ENCODE measurements at regions not wholly inside any gene's neighbourhood (a gene's known extent, or its start where the extent isn't known, plus 50 kb on each side); places are given as distances from the start of the nearest gene placed in this dataset.
"Not testable (repeated sequence)": the region's sequence is repeated elsewhere in the genome, so short reads cannot be mapped to it uniquely, and the experiment has no call there.

DNA sequence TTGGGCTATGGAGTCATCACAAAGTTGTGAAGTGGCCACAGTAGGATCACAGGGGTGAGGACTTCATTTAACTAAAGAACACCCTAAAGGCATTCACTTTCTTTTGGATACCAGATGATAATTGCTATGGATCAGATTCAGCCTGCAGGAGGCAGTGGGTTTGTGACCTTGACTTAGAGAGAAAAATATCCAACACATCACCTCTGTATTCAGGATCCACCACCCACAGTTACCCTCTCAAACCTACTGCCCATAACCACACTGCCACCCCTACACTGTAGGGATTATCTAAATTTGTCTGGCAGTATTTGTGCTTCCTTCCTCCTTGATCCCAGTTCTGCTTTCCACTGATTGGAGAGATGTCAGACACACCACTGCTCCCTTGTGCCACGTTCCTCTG is 269.4 kb downstream of the MYCN start:
- FAIRE-seq = no peak

DNA sequence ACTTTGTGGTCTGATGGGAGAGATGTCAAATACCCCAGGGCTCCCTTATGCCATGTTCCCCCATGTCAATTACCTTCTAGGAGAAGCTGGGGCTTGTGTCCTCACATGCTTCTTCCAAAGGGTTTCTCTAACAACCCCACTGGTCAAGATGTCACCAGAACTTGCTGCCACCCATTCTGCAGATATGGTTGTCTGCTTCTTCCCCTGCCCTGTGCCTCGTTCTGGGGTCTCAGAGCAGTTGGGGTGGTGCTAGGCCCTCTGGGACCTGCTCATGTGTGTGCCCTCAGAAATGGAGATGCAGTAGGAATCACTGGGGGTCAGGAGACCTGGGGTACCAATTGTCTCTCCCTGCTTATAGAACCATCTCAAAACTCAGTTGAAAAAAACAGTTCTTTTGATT is 268.6 kb downstream of the MYCN start:
- FAIRE-seq = no peak

DNA sequence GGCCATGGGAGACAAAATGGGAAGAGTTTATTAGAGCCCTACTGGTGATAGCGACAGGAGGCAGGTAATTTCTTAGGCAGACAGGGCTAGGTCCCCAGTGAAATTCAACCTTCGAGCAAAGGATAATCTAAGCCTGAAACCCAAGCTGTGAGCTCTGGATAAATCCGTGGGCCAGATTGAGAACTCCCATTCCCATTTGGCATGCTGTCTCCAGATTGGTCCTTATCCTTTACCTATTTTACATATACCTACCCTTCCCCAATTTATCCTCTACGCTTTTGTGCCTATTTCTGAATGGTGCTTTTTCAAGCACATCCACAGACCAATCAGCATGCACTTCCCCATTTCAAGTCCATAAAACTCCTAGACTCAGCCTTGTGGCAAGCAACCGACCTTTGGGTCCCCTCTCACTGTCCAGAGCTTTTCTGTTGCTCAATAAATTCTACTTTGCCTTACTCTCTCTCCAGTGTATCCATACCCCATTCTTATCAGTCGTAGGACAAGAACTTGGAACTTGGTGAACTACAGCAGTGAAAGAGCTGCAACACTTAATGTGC is 268.0 kb downstream of the MYCN start:
- no peak for FAIRE-seq

DNA sequence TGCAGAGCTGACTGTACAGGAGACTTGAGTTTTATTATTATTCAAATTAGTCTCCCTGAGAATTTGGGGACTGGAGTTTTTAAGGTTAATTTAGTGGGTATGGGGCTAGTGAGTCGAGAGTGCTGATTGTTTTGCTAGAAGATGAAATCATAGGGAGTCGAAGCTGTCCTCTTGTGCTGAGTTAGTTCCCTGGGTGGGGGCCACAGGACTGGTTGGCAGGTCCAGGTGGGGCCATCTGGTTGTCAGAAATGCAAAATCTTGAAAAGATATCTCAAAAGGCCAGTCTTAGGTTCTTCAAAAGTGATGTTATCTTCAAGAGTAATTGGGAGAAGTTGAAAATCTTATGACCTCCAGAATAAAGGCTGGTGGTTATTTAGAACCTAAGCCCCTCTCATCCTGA is 267.3 kb downstream of the MYCN start:
- FAIRE-seq = no peak

DNA sequence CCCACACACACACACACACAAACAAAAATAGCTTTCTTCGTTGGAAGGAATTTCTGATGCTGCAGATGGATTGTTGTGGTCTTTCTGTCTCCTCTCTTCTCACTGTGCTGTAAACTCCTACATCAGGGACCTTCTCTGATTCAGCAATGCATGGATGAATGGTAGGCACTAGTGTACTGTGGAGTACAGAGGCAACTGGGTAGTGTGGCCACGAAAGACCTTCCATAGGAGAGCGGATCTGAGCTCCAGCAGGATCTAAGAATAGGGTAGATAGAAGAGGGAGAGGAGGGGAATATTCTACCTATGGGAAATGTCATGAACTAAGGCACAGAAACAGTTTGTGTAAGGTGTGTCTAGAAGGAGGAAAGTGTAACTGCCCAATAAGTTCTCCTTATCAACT is 266.8 kb downstream of the MYCN start:
- no peak for FAIRE-seq

DNA sequence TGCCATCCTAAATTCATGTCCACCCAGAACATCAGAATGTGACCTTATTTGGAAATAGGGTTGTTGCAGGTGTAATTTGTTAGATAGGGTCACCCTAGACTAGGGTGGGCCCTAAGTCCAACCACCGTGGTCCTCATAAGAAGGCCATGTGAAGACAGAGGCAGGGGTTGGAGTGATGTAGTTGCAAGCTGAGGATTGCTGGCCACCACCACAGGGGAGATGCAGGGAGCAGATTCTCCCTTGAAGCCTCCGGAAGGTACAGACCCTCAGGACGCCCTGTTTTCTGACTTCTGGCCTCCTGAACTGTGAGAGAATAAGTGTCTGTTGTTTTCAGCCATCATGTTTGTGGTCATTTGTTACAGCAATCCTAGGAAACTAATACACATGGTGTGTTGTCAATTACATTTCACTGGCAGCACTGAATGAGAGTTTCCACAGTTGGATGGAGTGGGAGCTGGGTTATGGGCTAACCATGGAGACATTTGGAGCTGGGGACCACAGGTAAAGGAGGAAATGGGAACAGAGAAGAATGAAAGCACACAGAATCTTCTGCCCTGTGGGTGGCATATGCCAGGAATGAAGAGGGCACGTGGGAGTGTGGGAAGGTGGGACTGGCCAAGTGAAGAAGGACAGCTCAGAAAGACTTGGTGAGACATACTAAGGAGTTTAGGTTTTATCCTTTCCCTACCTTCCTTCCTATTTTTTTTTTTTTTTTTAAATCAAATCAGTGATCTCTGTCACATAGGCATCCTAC is 266.0 kb downstream of the MYCN start:
- no peak for FAIRE-seq

DNA sequence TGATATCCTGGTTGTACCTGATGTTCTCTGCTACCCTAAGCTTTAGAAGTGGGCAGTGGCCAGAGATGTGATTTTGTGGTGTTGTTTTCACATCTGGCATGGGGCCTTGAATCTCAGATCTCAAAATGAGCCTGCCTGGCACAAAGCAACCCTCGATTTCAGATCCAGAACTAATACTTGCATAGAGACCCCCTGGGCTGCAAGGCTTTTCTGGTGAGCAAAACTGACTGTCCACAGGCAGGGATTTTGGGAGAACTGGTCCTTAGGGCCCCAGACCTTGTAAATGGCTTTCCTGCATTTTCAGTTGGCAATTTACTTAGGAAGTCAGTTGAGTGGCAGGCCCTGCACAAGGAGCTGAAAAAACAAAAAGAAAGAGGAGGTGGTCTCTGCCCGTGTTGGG is 265.3 kb downstream of the MYCN start:
- FAIRE-seq = no peak

DNA sequence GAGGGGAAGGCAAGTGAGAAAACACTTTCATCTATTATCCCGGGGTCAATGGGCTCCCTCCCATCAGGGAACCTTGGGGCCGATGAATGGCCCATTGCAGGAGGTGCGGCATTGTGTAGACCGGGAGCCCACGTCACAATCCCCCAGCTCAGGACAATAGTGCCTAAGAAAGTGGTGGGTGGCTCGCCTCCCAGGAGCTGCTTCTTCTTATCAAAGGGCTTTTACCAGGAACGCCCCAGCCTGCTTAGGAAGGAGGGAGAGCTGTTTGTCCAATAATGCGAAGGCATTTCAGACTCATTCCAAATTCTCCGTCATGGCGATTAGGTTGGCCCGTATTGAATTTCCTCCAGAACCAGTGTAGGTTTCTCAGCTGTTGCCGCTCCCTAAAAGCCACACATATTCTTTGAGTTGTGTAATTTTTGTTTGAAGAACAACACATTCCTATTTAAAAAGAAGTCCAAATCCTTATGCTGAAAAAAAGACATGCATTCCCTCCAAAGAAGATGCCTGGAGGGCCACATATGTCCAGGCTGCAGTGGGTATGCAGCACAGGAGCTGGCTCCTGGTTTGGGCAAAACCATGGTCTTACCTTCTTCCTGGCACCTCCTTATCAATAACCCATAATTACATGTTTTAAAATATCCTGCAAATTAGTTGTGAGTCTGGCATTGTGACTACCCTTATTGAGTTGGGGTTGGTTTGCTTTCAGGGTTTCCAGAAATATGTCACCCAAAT is 264.7 kb downstream of the MYCN start:
- no peak for FAIRE-seq

DNA sequence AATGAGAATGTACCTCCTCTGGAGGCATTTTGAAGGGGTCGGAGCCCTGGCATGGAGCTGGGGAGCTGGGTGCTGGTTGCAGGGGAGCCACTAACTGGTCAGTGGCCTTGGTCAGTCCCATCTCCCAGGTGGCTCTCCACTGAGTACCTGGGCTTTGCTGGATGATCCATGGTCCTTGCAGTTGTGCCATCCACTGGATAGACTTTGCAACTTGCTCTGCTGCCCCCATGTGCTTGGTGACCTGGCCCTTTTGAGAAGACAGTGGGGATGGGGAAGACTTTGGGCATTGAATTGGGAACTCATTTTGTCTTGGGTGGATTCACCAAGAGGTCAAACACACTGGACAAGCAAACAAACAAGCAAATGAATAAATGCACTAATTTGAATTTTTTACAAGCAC is 263.9 kb downstream of the MYCN start:
- no peak for FAIRE-seq

DNA sequence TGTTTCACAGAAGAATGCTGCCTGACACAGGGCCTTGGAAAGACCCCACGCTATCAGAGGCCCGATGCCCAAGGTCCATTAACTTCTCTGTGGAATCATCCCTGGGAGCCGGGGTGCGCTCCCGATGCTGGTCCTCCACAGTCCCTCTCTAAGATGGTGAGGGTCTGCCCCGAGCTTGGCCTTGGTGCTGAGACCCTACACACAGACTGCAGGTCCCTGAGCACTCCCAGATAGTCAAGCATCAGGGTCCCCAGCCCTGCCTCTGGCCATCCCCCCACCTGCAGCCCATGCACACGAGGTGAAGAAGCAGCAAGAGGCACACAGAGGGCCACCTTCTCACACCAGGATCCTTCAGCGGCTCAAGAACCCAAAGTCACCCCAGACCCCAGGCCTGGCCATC is 263.3 kb downstream of the MYCN start:
- no peak for FAIRE-seq

DNA sequence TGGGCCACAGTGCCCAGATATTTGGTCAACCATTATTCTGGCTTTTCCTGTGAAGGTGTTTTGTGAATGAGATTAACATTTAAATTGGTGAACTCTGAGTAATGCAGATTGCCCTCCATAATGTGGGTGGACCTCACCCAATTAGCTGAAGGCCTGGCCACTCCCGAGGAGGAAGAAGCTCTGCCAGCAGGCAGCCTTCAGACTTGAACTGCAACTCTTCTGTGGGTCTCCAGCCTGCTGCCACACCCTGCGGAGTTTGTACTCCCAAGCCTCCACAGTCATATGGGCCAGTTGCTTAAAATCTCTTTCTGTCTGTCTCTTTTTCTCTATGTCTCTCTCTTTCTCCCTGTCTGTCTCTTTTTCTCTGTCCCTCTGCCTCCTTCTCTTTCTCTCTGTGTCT is 262.7 kb downstream of the MYCN start:
- no peak for FAIRE-seq

DNA sequence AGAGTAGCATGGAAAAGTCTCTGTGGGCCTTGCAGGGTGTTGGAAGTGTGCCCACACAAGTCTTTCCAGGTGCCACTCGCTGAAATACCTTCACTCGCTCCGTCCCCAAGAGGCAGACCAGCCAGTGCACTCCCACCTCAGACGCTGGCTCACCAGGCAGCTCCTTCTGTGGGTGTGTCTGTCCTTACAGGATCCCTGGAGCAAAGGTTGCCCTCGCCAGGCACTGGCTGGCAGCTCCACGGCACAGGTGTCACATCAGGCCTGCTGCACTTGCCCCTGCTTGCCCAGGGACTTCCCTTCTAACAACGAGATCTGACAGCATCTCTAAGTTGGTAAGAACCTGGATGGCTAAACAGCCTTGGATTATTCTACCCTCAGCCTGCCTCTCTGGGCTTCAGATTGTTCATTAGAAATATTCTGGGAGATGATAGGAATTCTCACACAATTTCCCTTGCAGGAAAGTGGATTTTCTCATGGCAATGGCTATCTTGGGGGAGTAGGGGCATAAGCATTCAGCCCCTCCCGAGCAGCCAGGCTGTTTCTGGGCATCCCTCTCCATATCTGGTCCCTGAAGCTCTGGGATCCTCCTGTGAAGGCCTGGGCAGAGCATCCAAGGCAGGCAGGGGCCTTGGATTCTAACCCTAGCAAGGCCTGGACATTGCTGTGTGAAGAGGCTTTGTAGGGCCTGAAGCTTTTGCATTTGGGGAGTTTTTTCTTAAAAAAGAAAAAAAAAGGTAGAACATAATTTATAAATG is 262.1 kb downstream of the MYCN start:
- no peak for FAIRE-seq

DNA sequence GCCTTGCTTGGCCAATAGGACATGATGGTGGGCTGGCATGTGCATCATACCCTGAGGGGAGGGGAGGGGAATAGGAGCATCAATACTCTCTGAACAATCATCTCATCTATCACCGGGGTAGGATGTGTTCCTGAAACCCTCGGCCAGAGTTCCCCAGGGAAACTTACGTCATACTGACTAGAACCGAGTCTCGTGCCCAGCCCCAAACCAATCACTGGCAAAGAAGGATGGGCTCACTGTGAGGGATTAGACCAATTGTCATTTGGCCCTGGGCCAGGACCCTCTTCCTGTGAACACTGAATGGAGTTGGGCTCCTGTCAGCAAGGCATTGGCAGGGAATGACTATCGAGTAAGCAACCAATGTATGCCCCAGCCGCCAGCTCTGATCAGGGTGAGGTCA is 261.5 kb downstream of the MYCN start:
- FAIRE-seq = no peak

DNA sequence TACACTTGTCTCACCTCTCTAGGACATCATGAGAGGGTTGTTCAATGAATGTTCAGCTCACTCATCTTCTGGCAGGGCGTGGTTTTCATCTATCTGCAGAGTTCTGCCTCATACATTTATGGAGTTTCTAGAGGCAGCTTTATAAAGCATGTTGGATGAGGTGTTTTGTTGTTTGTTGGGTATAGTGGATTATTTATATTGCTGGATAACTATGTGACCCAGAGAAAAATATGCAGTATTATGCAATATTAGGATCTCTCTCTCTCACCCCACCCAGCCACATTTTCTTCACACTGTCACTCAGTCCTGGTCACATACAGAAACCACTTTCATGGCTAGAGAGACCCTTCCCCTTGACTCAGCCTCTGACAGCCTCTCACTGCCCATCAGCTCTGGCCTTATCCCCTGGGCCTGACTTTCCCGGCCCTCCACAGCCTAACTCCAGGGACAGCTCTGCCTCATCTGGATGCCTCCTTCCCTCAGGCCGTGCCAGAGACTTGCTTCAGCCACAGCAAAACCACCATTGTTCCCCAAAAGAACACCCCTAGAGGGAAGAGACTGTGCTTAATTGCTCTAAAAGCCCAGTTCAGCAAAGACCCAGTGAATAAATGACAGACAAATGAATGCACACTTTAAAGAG is 260.3 kb downstream of the MYCN start:
- no peak for FAIRE-seq

DNA sequence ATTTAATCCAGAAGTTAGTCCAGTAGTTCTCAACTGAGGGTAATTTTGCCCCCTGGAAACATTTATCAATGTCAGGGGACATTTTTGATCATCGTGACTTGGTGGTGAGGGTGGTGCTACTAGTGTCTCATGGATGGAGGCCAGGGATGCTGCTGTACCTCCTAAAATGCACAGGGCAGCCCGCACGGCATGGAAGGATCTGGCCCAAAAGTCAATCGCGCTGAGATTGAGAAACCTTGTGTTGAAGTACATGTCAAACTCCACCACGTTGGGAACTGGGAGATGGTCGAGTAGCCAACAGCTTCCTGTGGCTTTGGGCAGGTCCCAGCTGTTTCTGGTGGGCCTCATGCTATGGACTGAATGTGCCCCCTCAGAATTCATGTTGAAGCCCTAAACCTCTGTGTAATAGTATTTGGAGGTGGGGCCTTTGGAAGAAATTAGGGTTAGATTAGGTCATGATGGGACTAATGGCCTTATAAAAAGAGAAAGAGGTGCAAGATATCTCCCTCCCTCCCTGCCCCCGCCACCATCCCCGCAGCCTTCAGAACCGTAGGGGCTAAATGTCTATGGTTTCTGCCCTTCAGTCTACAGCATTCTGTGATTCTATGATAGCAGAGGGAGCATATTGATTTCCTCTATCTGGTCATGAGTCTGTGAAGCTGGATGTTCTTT is 259.7 kb downstream of the MYCN start:
- no peak for FAIRE-seq

DNA sequence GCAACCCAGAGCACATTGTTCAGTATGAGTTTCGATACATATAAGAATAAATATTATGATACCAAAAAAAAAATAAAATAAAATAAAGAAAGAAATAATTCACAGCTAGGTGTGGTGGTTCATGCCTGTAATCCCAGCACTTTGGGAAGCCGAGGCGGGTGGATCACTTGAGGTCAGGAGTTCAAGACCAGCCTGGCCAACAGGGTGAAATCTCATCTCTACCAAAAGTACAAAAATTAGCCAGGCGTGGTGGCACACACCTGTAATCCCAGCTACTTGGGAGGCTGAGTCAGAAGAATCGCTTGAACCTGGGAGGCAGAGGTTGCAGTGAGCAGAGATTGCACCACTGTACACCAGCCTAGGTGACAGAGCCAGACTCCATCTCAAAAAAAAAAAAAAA is 258.9 kb downstream of the MYCN start:
- FAIRE-seq = not testable (repeated sequence)

DNA sequence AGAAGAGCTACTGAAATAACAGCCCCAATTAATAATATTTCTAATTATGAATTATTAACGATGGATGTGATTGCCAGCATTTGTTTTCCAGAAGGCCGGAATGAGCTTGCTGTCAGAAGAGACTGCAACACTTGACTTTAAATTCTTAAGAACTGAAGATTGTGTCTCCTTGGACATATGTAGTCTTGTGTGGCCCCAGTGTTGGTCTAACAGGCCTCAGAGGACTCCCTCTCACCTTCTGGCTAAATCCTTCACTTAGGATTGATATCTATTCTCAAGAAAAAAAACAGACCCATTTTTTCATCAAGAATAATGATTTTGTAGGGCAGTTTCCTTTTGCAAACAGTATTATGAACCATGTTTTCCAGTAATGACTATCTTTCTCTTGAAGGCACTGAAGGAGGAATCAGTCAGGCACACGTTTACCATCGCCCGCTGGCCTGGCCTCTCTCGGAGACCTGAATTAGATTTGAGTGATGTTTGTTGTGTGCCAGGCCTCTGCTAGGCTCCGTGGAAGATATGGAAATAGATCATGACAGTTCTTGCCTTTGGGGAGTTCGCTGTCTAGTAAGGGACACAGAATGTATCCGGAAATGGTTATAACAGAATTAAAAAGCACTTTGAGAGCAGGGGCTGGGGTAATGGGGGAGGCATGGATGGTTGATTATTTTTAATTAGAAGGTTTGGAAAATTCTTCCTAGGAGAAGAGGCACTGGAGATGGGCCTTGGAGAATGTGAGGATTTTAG is 258.0 kb downstream of the MYCN start:
- FAIRE-seq = no peak

DNA sequence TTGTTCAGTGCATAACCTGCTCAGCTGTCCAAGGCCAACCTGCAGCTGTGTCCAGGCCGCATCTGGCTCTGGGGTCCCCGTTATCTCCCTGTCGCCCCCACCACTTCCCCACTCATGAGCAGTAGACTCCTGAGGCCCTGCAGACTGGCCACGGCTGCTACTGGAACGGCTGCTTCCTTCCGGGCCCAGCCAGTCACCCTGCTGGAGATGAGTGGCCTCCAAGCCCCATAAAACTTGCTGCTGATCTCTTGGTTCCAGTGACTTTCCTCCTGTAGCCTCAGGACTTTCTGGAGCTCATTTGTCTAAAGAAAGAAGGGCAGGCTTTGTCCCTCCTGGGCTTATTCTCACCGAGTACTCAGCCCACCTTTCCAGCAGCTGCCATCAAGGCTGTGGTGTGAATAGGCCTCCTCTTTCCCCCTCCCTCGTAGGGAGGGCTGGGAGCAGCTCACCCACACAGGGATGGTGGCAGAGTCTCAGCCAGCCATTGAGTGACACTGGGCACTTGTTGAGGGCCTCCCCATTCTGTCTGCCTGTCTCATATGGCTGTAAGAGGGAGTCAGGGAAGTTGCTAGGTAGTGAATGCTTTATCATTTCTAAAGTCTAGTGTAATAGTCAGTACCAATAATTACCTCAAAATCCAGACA is 257.3 kb downstream of the MYCN start:
- FAIRE-seq = no peak

DNA sequence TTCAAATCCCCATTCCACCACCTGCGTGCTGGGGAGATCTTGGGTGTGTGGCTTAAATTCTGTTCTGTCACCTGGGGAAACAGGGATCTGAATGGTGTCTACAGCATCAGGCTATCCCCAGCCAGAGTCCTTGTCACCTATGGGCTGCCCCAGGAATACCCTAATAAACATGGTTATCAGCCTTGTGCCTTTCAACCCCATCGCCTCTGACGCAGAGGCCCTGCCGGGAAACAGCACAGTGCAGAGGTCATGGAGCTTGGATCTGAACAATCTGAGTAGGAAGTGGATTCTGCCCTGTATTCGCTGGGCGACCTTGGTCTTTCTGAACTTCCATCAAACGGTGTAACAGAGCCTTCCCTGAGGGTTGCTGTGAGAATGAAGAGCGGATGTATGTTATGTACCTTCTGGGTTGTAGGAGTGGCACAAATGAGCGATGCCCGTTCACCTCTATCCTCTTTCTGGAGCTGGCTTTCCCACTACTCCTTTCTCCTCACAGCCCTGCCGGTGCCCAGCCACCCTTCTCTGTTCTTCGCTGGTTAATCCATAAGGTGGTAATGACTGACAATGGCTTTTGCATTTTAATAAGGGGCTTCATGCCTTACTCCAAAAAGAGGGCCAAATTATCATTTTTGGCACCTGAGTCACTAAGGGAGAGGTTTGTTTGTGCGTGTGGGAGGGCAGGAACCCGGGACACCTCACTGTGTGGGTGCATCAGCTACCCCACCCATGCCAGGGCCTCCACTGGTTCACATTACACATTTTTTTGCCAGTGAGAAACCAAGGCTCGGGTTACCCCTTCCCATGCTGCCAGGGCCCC is 256.5 kb downstream of the MYCN start:
- no peak for FAIRE-seq

DNA sequence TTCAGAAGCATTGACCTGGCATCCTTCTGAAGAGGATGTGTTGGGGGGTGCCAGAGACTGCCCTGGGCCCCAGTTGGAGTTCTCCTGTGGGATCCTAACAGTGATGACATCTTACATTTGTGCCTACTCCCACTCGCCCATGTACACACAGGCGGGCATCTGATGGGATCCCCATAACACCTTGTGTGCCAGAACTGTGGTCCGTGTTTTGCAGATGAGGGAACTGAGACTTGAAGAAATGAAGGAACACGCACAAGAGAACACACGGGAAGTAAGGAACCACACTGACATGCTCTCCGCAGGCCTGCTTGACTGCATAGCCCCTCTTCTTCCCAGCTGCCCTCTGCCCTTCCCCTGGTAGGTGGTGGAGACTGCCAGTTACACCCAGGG is 255.3 kb downstream of the MYCN start:
- FAIRE-seq = no peak
